HEK293T (cell line): ENCODE measurements at regions not wholly inside any gene's neighbourhood (a gene's known extent, or its start where the extent isn't known, plus 50 kb on each side); places are given as distances from the start of the nearest gene placed in this dataset.

Source experiments
- CTCF ChIA-PET: fragments of 350-600 bp; formaldehyde crosslinking; extraction: SDS; loops from one replicate; lab custom pipeline; 2021; ENCODE audit warnings: antibody characterized with exemption, inconsistent platforms; lab: Yijun Ruan, JAX
- POLR2A ChIA-PET: fragments of 350-600 bp; formaldehyde crosslinking; extraction: SDS; loops from one replicate; lab custom pipeline; 2020; ENCODE audit warnings: antibody characterized with exemption, inconsistent platforms; lab: Yijun Ruan, JAX
- DNase-seq: peaks from one replicate; pipeline ENCODE4 v3.0.0; 2012; ENCODE audit warnings: mixed read lengths; ENCODE audit errors: extremely low spot score
- ARNT ChIP-seq: fragments of 450-650 bp; IDR thresholded peaks from 2 replicates; pipeline ENCODE4 v1.6.1; 2017; ENCODE audit warnings: mild to moderate bottlenecking
- BHLHE40 ChIP-seq: fragments of 450-650 bp; IDR thresholded peaks from 2 replicates; pipeline ENCODE4 v1.6.1; 2016; ENCODE audit warnings: mild to moderate bottlenecking, moderate library complexity, borderline replicate concordance
- CTBP1 ChIP-seq: fragments of 450-650 bp; IDR thresholded peaks from 2 replicates; pipeline ENCODE4 v1.6.1; 2016; ENCODE audit warnings: borderline replicate concordance
- ELF4 ChIP-seq: fragments of 450-650 bp; IDR thresholded peaks from 2 replicates; pipeline ENCODE4 v1.6.1; 2017; ENCODE audit warnings: antibody characterized with exemption
- FOXA1 ChIP-seq: fragments of 450-650 bp; IDR thresholded peaks from 2 replicates; pipeline ENCODE4 v1.6.1; 2016; ENCODE audit warnings: mild to moderate bottlenecking
- FOXK2 ChIP-seq: fragments of 450-650 bp; IDR thresholded peaks from 2 replicates; pipeline ENCODE4 v1.6.1; 2016; ENCODE audit warnings: mild to moderate bottlenecking
- FOXM1 ChIP-seq: fragments of 450-650 bp; IDR thresholded peaks from 2 replicates; pipeline ENCODE4 v1.6.1; 2017; ENCODE audit warnings: mild to moderate bottlenecking, borderline replicate concordance
- HDGF ChIP-seq: fragments of 450-650 bp; IDR thresholded peaks from 2 replicates; pipeline ENCODE4 v1.6.1; 2017; ENCODE audit warnings: antibody characterized with exemption, borderline replicate concordance
- L3MBTL2 ChIP-seq: fragments of 450-650 bp; conservative IDR thresholded peaks from 2 replicates; pipeline ENCODE4 v1.6.1; 2016; ENCODE audit warnings: mild to moderate bottlenecking
- LEF1 ChIP-seq: fragments of 450-650 bp; IDR thresholded peaks from 2 replicates; pipeline ENCODE4 v1.6.1; 2017; ENCODE audit warnings: mild to moderate bottlenecking, borderline replicate concordance
- NFRKB ChIP-seq: fragments of 450-650 bp; IDR thresholded peaks from 2 replicates; pipeline ENCODE4 v1.6.1; 2016; ENCODE audit warnings: mild to moderate bottlenecking, moderate library complexity
- PKNOX1 ChIP-seq: fragments of 450-650 bp; IDR thresholded peaks from 2 replicates; pipeline ENCODE4 v1.6.1; 2016
- SP1 ChIP-seq: fragments of 450-650 bp; IDR thresholded peaks from 2 replicates; pipeline ENCODE4 v1.6.1; 2017
- SUZ12 ChIP-seq: fragments of 450-650 bp; IDR thresholded peaks from 2 replicates; pipeline ENCODE4 v1.6.1; 2016; ENCODE audit warnings: mild to moderate bottlenecking
- TARDBP ChIP-seq: fragments of 450-650 bp; IDR thresholded peaks from 2 replicates; pipeline ENCODE4 v1.6.1; 2016
- ZNF384 ChIP-seq: fragments of 450-650 bp; IDR thresholded peaks from 2 replicates; pipeline ENCODE4 v1.6.1; 2016

GRCh38 chr1:37284053-37284452 lies 190.3 kb upstream of the ZC3H12A start:
- TF ChIP-seq CTBP1 (no peak), PKNOX1 (no peak), ARNT (no peak), L3MBTL2 (no peak), LEF1 (no peak), FOXK2 (no peak), HDGF (no peak), FOXA1 (no peak), NFRKB (no peak), FOXM1 (no peak), ELF4 (no peak), ZNF384 (no peak)
- CTCF ChIA-PET: no interaction called here
- POLR2A ChIA-PET: no interaction called here
- DNase-seq: no peak

- CTCF ChIA-PET: no interaction called here
- TF ChIP-seq HDGF (no peak), BHLHE40 (no peak), L3MBTL2 (no peak)
- POLR2A ChIA-PET: no interaction called here
- DNase-seq: no peak
Observed at GRCh38 chr1:37286881-37287280, 187.5 kb upstream of the ZC3H12A start.

GRCh38 chr1:37288900-37289299 lies 185.5 kb upstream of the ZC3H12A start:
- no peak for DNase-seq
- TF ChIP-seq NFRKB (no peak), SUZ12 (no peak), ZNF384 (no peak), CTBP1 (no peak), ARNT (no peak), TARDBP (no peak), PKNOX1 (no peak), BHLHE40 (no peak)
- ChIA-PET POLR2A (no interaction called here), CTCF (no interaction called here)

GRCh38 chr1:37290718-37291117 lies 183.7 kb upstream of the ZC3H12A start:
- ChIA-PET POLR2A (no interaction called here), CTCF (no interaction called here)
- DNase-seq: no peak
- TF ChIP-seq SUZ12 (no peak), LEF1 (no peak), BHLHE40 (no peak), ELF4 (no peak), L3MBTL2 (no peak), TARDBP (no peak), PKNOX1 (no peak), FOXK2 (no peak), SP1 (no peak), FOXA1 (no peak), FOXM1 (no peak), ARNT (no peak), NFRKB (no peak), ZNF384 (no peak), HDGF (no peak), CTBP1 (no peak)

- POLR2A ChIA-PET: no interaction called here
Observed at GRCh38 chr1:37292789-37293188, 181.6 kb upstream of the ZC3H12A start.

GRCh38 chr1:37294096-37294495 lies 180.3 kb upstream of the ZC3H12A start:
- POLR2A ChIA-PET: no interaction called here

More at GRCh38 chr1:37292789-37293188, 181.6 kb upstream of the ZC3H12A start:
- CTCF ChIA-PET: no interaction called here
- no peak for DNase-seq
- TF ChIP-seq FOXA1 (no peak), SUZ12 (no peak), ARNT (no peak), NFRKB (no peak), ZNF384 (no peak)

More at GRCh38 chr1:37294096-37294495, 180.3 kb upstream of the ZC3H12A start:
- TF ChIP-seq TARDBP: no peak
- no peak for TF ChIP-seq NFRKB
- no peak for TF ChIP-seq HDGF
- no peak for TF ChIP-seq ELF4
- TF ChIP-seq ZNF384: no peak
- no peak for TF ChIP-seq FOXM1
- TF ChIP-seq SP1: no peak
- TF ChIP-seq PKNOX1: no peak
- TF ChIP-seq ARNT: no peak
- no peak for TF ChIP-seq L3MBTL2
- TF ChIP-seq FOXA1: no peak
- CTCF ChIA-PET: no interaction called here
- DNase-seq: no peak
